Activated CD8-positive, alpha-beta memory T cell treated with anti-CD3 and anti-CD28 coated beads, Interleukin-2, amount 50 U/mL, for 24 hours (primary cell): ENCODE measurements at regions not wholly inside any gene's neighbourhood (a gene's known extent, or its start where the extent isn't known, plus 50 kb on each side); places are given as distances from the start of the nearest gene placed in this dataset.

Experiments
- DNase-seq: peaks from one replicate; pipeline ENCODE4 v3.0.0-alpha.2; 2020; ENCODE audit errors: extremely low read depth

DNA sequence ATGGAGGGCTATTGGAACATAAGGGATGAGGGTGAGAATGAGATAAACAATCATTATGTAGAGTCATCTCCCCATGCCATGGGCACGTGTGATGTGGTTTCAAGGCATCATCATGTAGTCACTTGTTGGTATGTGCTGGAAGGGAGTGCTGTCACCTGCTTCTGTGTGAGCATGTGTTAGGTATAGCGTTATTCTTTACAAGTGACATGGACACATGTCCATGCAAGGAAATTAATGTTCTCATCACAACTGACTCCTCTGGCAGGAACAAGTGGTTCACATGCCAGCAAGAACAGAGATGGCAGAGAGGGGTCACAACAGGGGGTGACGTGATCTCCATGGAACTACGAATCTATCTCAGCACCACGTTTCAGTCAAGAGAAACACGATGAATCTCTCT lies 815.8 kb downstream of the BCL11B start:
- DNase-seq, result no peak

DNA sequence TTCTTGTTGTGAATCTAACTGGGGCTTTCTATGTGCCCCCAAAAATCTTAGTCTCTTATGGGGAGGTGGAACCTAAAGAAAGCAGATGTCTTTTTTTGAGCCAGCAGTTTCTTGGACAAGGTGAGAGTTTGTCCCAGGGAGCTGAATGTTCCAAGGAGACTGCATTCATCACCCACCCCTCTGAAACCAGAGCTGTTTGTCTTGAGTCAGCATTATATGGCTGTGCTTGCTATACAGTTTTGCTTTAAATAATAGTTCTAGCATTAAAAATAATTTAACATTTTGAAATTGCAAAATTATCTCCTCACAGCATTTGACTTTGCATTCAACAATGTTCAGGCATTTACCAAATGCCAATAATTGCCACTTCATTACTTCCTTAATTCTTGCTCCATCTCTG lies 813.3 kb downstream of the BCL11B start:
- no peak for DNase-seq

DNA sequence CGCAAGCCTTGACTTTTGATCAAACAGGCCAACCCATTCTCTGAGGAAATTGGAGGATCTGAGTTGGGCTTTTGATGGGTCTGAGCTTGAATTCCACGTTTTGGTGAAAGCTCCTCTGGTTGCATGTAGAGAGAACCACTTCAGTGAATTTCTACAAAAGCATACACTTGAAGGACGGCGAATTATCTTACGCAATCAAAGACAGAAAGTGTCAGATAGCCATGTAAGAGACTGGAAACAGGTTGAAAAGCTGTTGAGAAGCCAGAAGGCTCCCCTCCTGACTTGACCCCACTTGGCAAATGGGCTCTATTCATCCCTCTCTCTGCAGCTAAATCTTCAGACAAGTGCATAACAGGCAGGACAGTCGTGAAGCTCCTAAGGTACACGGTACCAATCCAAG lies 809.1 kb downstream of the BCL11B start:
- no peak for DNase-seq

DNA sequence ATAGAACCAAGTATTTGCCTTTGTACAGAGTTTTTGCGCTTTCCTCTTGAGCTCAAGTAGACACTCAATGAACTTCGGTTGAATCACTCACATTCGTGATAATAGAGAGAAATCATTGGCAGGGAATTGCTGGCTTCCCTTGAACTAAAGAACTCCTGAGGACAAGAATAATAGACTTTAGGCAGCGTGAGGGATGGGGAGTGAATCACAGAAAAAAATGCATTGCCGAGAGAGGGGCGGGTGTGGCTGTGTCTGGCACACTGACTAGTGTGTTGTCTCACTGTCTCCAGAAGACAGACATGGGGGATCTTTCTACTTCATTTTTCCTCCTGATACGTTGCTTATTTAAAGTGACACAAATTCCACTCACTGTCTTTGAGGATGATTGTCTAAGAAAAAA lies 805.2 kb downstream of the BCL11B start:
- DNase-seq, result no peak

DNA sequence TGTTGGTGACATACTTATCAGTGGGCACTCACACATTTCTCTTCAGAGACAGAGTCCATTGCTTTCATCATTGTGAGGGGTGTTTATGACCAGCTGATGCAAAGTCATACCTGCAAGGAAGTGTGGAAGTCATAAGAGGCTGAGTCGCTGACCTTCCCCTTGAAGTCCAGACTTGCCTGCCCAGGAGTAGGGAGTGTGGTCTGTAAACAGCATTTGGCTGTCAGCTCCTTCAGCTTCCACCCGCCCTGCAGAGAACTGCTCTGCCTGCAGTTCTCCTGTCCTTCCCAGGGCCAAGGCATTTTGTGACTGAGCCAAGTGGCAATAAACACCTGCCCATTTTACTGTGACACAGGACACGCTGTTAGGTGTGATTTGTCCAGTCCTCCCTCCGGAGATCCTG lies 801.3 kb downstream of the BCL11B start:
- DNase-seq, result no peak

DNA sequence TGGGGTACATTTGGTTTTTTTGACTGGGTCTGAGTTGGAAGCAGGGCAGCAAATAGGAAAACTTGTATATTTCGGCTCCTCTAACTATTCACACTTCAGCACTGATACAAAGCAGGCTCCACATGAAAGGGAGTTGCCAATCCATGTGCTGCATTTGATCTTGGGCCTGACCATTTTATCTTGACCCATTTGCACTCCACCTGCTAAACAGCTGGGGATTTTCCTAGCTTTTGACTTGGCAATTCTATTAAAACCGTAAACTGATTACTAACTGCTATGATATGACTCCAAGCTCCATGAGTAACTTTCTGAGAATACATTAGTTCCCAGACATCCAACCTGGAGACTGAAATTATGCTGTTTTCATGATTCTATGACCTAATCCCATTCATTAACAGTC lies 797.1 kb downstream of the BCL11B start:
- DNase-seq, result no peak

DNA sequence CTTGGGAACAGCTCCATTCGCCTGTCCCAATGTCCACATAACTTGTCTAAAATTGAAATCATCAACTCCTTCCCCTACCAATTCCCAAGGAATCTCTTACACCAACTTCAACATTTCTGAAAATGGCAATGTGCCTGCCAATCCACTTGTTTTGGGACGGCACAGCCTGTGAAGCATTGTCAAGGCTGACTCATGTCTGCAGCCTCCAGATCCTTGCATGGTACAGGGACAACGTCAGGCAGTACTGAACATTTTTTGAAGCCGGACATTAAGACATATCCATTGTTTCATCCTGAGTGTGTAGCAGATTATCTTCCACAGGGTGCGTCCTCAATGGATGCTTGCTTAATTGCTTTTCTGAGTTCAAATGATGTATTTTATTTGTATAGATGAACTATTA lies 794.1 kb downstream of the BCL11B start:
- DNase-seq, result no peak

DNA sequence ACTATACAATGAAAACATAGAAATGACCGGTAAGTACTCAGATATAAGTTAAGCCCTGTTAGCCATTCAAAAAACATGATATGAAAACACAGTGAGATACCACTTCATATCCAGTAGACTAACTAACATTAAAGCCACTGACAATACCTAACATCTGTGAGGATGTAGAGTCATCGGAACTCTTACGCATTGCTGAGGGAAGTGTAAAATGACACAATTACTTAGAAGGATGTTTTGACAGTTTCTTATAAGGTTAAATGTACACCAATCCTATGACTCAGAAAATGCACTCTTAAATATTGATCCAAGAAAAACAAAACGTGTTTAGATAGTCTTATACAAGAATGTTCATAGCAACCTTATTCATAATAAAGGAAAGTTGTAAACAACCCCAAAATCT lies 782.9 kb downstream of the BCL11B start:
- no peak for DNase-seq

DNA sequence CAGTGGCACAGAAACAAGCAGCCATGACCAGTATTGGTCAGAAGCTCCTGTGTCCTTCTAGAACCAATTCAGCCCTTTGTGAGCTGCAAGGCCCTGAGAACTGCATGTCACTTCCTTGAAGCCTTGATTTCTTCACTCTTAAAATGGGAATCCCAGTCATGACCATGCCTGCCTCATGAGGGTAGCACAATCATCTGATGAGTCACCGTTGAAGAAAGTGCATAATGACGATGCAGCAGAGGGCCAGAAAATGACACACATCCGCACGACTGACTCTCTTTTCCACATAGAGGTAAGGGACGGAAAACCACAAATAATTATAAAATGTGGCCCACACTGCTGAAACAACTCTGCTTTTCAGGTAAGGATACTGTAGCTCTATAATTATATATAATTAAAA lies 777.4 kb downstream of the BCL11B start:
- no peak for DNase-seq

DNA sequence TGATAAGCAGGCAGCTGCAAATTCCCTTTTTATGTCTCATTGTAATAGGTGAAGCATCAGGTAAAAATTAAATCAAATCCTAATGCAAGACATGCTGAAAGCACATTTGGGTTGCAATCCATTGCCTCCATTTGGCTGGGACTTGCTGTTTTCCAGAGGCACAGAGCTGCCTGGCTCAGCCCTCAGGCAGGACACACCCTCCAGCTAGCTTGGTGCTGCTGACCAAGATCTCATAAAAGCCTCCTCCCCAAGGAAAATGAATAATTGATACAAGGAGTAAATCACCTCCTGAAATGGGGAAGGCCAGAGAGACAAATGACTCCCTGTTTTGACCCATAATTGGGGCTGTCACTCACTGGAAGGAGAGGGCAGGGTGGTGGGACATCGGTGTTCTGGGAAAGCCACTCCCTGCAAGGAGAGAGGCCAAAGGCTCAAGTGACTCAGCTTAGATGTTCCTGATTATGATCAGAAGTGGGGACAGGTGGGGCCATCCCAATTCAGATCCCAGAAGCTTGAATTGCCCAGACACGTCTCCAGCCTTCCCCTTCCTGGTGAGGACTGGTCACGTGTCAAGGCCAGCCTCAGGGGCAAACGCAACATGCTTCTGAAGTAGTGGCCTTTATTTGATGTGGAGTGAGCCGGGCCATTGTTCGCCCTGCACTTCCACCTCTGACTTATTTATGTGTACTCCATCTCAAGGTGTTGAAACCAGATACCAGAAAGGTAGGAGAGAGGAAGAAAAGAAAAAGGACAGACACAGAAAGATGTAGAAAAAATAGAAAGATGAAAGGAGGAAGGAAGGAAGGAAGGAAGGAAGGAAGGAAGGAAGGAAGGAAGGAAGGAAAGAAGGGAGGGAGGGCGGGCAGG lies 773.7 kb downstream of the BCL11B start:
- DNase-seq, result no peak

DNA sequence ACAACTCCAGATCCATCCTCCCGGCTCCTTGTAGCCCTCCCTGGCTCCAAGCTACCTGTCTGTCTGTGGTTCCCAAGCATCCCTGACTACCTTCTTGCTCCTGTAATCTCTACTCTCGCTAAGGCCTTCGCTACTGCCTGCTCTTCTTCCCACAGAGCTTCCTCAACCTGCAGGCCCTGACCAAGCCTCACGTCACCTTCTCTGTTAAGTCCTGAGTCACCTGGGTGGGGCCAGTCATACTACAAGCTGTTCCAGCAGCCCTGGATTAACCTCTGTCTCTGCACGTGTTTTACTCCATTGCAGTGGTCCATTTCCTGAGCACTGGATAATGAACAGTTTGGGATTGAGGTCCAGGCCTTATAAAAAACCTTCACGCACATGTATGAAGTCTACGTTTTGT lies 770.7 kb downstream of the BCL11B start:
- no peak for DNase-seq

DNA sequence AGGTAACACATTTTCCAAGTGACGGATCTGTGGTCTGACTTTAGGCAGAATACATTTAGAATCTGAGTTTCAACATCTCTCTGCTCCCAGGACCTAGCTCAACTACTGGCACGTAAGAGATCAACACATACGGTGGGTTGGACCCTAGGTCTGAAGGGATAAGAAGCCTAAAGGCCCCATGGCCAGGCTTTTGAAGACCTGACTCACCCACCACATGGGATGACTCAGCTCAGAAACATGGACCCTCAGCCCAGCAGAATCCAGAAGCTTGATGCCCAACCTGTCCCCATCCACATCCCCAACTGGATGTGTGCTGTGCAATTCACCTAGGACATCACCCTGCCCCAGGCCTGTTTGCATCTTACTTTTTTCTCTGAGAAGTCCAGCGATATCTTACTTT lies 770.2 kb downstream of the BCL11B start:
- DNase-seq, result no peak

DNA sequence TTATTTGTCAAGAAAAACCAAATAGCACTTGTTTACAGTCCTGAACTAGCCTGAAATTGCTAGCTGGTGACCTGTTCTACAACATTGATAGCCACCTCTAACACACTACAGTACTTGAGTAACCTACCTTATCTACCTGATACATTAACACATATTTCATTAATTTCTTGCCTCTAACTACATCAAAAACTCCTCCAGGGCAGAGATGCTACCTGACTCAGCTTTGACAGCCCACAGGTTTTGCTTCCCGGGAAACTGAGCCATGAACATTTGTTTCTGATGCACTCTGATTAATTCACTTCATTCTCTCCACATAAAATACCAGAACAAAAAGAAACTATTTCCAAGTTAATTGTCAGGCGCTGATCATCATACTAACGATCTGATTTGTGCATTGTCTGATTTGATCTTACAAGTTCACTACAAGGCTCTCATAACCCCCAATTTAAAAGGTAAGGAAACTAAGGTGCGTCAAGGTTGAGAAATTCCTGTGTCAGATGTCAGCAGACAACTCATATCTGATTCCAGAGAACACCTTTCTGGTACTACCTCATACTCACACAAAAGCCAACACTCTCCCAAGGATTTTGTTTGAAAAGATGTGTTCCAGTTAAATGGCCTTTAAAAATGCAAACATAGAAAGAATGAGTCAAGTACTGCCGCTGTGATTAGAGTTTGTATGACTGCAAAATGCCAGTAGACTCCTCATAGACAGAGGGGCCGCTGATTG lies 768.7 kb downstream of the BCL11B start:
- no peak for DNase-seq

DNA sequence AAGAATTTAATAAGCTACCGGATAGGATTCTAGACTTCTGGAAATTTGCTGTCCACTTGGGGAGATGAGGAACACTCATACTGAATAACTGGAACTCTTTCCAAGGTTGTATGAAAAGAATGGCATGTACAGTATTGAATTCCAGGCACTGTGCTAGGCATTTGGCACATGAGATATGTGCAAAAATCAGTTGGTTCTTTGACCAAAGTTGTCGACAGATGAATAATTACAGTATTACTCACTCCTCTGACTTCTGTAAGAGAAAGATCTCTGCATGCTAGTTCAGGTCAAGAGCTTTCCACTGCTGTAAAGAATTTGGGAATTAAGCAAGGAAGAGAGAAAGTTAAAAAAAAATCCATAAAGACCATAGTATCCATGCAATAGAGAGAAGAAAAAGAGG lies 764.7 kb downstream of the BCL11B start:
- DNase-seq, result no peak

DNA sequence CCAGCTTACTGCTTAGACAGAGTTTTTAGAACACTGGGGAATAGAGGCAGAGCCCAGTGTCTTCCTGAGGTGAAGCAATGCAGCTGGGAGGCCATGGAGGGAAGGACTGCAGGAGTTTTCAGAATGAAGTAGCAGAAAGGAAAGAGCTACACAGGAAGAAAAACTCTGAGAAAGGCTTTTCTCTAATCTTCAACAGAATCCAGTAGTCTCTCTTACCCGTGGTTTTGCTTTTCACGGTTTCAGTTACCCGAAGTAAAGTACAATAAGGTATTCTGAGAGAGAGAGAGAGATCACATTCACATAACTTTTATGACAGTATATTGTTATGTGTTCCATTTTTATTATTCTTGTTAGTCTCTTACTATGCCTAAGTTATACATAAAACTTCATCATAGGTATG lies 761.6 kb downstream of the BCL11B start:
- no peak for DNase-seq

DNA sequence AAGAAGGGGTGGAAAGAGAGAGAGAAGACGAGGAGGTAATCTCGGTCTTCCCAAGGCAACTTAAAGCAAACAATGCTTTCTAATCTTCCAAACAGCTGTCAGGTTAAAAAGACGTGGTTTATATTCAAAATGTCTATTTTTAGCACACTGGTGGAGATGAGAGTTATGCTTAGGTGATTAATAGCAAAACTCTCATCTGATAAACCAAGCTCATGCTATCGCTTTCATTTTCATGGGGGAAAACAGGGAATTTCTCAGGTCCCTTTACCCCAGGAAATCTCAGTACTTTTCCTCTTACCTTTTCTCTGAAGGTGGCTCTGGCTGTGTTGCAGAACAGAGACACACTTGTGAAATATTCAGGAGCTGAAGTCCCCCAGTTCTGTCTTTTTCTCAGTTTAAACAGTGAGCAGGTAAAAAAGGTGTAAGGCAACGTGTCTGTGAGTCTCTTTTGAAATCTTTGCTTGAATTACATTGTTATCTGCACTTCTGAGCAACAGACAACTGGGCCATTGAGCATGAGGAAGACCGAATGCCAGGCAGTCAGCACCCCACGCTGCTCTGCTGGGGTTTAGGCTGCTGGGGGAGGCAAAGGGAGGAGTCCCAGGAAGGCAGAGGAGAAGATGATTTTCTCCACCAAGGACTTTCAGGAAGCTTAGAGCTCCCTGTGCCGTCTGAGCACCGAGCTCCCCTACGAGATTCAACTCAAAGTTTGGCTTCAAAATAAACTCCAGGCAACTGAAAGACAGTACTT lies 759.3 kb downstream of the BCL11B start:
- DNase-seq, result no peak

DNA sequence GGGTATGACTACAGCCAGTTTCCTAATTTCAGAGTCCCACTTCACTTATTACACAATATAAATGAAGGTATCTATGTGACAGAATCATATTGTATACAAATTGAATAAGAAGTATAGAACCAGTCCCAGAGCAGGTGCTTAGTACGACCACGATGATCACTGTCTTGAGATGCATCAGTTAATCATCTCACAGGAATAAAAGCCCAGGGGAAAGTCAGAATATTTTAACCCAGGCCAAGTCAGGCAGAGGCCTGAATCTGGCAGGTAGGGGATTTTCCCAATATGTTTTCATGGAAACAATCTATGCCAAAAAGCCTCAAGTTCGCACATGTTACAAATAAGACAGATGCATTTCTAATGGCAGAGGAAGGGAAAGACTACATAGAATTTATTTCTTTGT lies 758.4 kb downstream of the BCL11B start:
- no peak for DNase-seq

DNA sequence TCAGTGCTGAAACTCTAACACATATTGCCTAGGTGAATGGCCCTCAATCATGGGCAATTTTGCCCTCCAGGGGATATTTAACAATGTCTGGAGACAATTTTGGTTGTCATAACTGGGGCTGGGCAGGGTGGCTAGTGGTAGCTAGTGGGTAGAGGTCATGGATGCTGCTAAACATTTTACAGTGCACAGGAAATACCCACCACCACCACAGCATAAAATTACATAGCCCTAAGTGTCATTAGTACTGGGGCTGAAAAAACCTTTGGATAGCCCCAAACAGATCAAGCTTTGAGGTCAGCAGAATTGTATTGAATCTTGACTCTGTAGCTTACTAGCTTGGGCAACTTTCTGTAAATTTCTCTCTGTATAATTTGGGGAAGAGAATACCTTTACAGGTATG lies 758.0 kb downstream of the BCL11B start:
- DNase-seq, result no peak

DNA sequence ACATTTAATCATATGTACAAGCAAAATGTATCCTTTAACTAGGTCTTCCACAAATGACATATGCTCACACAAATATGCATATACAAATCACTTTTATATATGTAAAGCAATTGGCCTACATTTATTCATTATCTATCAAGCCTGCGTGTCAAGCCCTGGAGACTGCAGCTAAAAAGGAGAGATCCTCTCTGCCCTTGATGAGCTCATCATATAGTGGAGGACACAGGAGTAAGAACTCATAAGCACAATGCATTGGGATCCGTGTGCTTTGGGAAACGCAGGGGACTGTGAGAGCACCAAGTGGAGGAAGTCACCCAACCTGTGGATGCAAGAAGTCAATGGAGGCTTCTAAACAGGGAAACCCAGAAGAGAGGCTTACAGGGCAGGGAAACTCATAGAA lies 735.7 kb downstream of the BCL11B start:
- no peak for DNase-seq

DNA sequence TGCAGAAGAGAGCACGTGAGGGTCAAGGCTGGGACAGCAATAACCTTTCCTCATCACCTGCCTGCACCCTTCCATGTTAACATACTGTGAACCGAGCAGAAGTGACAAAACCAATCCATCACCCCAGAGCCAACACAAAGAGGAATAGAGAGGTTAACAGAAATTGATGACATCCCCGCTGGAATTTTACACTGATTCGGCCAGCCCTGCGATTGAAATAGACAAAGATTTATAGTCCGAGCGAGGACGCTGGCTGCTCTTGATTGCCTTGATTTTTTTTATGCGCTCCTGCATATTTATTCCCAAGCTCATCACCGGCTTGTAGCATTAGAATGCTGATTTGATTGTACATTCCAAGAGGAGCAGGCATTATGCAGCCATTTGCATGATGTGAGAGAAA lies 729.7 kb downstream of the BCL11B start:
- DNase-seq, result no peak

DNA sequence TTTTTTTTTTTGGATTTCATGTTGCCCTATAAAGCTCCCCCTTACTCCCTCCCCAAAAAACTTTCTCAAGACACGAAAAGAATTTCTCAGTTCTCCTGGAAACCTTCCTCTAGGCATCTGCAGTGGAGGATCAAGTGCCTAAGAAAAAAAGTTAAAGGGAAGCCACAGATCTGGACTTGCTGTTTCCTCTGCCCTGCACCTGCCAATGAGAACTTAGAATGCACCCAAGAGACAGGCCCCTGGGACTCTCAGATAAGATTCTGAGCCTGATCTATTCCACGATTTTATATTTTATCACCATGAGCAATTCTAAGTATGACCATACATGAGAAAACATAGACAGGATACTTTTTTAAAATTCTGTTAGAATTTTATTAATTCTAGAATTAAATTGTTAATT lies 728.9 kb downstream of the BCL11B start:
- DNase-seq, result no peak

DNA sequence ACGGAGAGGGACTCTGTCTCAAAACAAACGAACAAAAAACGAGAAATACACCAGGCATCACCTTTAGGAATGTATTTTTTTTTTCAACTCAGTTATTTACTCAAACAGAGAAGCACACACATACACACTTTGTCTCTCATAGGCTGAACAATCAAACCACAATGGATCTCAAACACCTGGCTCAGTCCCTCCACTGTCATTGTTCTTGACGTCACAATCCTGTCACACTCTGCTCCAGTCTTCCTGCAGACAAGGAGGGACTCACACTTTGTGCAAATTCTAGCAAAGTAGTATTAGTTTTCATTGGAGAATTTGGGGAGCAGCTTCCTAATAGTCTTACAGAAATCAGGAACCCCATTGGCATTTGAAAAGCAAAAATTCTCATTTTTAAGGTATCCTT lies 727.8 kb downstream of the BCL11B start:
- no peak for DNase-seq

DNA sequence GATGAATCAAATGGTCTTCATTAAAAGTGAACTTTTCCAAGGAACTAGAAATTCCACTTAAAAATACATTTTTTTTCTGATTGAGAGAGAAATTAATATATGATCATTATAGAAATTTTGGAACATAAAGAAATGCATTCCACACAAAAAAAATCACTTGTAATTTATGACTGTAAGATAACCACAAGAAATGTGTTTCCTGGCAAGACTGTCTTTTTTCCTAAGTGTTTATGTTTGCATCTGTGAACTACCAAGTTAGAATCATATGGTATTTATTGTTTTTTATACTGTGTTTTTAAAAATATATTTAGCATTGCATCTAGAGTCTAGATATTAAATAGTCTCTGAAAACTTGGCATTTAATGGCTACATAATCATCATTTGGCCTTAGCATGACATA lies 726.8 kb downstream of the BCL11B start:
- DNase-seq, result no peak
